Body of pancreas (tissue), 4 donors: ENCODE measurements at regions not wholly inside any gene's neighbourhood (a gene's known extent, or its start where the extent isn't known, plus 50 kb on each side); places are given as distances from the start of the nearest gene placed in this dataset.

Experiments used
- POLR2A ChIP-seq, 3 donors: fragments of 450-650 bp; IDR thresholded peaks; one replicate each; pipeline ENCODE4 v1.6.1; 2016; ENCODE audit warnings: antibody characterized with exemption in 3 of 3, mild to moderate bottlenecking in 2 of 3
- TF ChIP-seq, protein P1 (sequence below), 7 experiments: fragments of 450-650 bp in 4 of 7; fragments of 200-600 bp in 3 of 7; sonication (generic) in 3 of 7; IDR thresholded peaks; one replicate each; pipeline ENCODE4 v1.5.1; 2016 to 2019; ENCODE audit warnings: antibody characterized with exemption in 7 of 7

- TF ChIP-seq POLR2A (IDR thresholded peaks at IDR 0.05): no peak
- TF ChIP-seq, protein P1, sequence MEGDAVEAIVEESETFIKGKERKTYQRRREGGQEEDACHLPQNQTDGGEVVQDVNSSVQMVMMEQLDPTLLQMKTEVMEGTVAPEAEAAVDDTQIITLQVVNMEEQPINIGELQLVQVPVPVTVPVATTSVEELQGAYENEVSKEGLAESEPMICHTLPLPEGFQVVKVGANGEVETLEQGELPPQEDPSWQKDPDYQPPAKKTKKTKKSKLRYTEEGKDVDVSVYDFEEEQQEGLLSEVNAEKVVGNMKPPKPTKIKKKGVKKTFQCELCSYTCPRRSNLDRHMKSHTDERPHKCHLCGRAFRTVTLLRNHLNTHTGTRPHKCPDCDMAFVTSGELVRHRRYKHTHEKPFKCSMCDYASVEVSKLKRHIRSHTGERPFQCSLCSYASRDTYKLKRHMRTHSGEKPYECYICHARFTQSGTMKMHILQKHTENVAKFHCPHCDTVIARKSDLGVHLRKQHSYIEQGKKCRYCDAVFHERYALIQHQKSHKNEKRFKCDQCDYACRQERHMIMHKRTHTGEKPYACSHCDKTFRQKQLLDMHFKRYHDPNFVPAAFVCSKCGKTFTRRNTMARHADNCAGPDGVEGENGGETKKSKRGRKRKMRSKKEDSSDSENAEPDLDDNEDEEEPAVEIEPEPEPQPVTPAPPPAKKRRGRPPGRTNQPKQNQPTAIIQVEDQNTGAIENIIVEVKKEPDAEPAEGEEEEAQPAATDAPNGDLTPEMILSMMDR (IDR thresholded peaks at IDR 0.05): no peak
Observed at GRCh38 chr9:107886826-107887225, 397.3 kb upstream of the KLF4 start.
